IMR-90 (cell line): ENCODE measurements at regions not wholly inside any gene's neighbourhood (a gene's known extent, or its start where the extent isn't known, plus 50 kb on each side); places are given as distances from the start of the nearest gene placed in this dataset.

Experiments
- ATAC-seq: fragments of 200-7000 bp; cut with Tn5 transposase; 2 replicates; pipeline ENCODE4 v1.9.1; 2020; ENCODE audit warnings: low read depth, mild to moderate bottlenecking, moderate library complexity
- BruUV-seq: library from RNA; stranded (reverse); fragments of 400-500 nt; replicated peaks from 2 replicates; lab custom pipeline; 2021; lab: Mats Ljungman, UMichigan
- CTCF ChIA-PET: fragments of 300-600 bp; formaldehyde crosslinking; extraction: SDS; loops from one replicate; lab custom pipeline; 2021; ENCODE audit warnings: antibody characterized with exemption; lab: Yijun Ruan, JAX
- POLR2A ChIA-PET: fragments of 300-600 bp; sonication (Branson Sonifier 250); formaldehyde crosslinking; loops from one replicate; lab custom pipeline; 2022; ENCODE audit warnings: antibody characterized with exemption; ENCODE audit not compliant: unreplicated experiment; lab: Charles Lee
- DNase-seq: peaks from one replicate; pipeline ENCODE4 v3.0.0; 2013
- H2AFZ ChIP-seq: replicated peaks from 2 replicates; pipeline ENCODE3; 2013; ENCODE audit warnings: low read length, mild to moderate bottlenecking; ENCODE audit not compliant: poor library complexity
- H2AK5ac ChIP-seq: 2 replicates; pipeline ENCODE4 v1.6.1; 2013; ENCODE audit warnings: low read depth, low read length, inconsistent platforms
- H2AK9ac ChIP-seq: replicated peaks from 2 replicates; pipeline ENCODE3; 2013; ENCODE audit warnings: mild to moderate bottlenecking, low read depth, low read length, moderate library complexity; ENCODE audit not compliant: poor library complexity
- H2BK120ac ChIP-seq: 2 replicates; pipeline ENCODE4 v1.6.1; 2013; ENCODE audit warnings: low read depth, low read length, inconsistent platforms
- H2BK15ac ChIP-seq: 3 replicates; pipeline ENCODE4 v1.6.1; 2013; ENCODE audit warnings: low read depth, low read length, inconsistent platforms
- H2BK20ac ChIP-seq: 2 replicates; pipeline ENCODE4 v1.6.1; 2013; ENCODE audit warnings: low read depth, mild to moderate bottlenecking, inconsistent platforms, low read length, moderate library complexity
- H2BK5ac ChIP-seq: 2 replicates; pipeline ENCODE4 v1.6.1; 2013; ENCODE audit warnings: mild to moderate bottlenecking, low read depth, low read length, inconsistent platforms; ENCODE audit not compliant: poor library complexity, severe bottlenecking
- H3K14ac ChIP-seq: replicated peaks from 2 replicates; pipeline ENCODE4 v1.6.1; 2013; ENCODE audit warnings: low read depth, low read length, inconsistent platforms
- H3K18ac ChIP-seq: 2 replicates; pipeline ENCODE4 v1.6.1; 2013; ENCODE audit warnings: low read depth, low read length, control low read depth
- H3K23ac ChIP-seq: 2 replicates; pipeline ENCODE4 v1.6.1; 2013; ENCODE audit warnings: low read depth, low read length, inconsistent platforms
- H3K27ac ChIP-seq: 2 replicates; pipeline ENCODE4 v1.5.1; 2013; ENCODE audit warnings: mild to moderate bottlenecking, control low read depth, low read length; ENCODE audit not compliant: insufficient read depth
- H3K27me3 ChIP-seq: 2 replicates; pipeline ENCODE4 v1.6.1; 2013; ENCODE audit warnings: low read length; ENCODE audit not compliant: control insufficient read depth, insufficient read depth
- H3K36me3 ChIP-seq: 2 replicates; pipeline ENCODE4 v1.6.1; 2013; ENCODE audit warnings: low read length, mixed read lengths; ENCODE audit not compliant: control insufficient read depth, insufficient read depth
- H3K4ac ChIP-seq: 2 replicates; pipeline ENCODE4 v1.6.1; 2013; ENCODE audit warnings: low read depth, low read length, inconsistent platforms
- H3K4me1 ChIP-seq: 2 replicates; pipeline ENCODE4 v1.6.1; 2013; ENCODE audit warnings: low read length, mixed read lengths; ENCODE audit not compliant: control insufficient read depth, insufficient read depth
- H3K4me2 ChIP-seq: 2 replicates; pipeline ENCODE4 v1.6.1; 2013; ENCODE audit warnings: low read depth, mild to moderate bottlenecking, control low read depth, low read length, moderate library complexity
- H3K4me3 ChIP-seq: 2 replicates; pipeline ENCODE4 v1.5.1; 2013; ENCODE audit warnings: low read depth, mild to moderate bottlenecking, control low read depth, low read length, moderate library complexity; ENCODE audit not compliant: insufficient read depth
- H3K56ac ChIP-seq: 2 replicates; pipeline ENCODE4 v1.6.1; 2013; ENCODE audit warnings: low read length, inconsistent platforms; ENCODE audit not compliant: insufficient read depth; ENCODE audit errors: extremely low read depth
- H3K79me1 ChIP-seq, 2 experiments: 2 replicates each; pipeline ENCODE4 v1.6.1; 2013; ENCODE audit warnings: low read length in 2 of 2, inconsistent platforms in 1 of 2, low read depth in 1 of 2
- H3K9ac ChIP-seq: 2 replicates; pipeline ENCODE4 v1.6.1; 2013; ENCODE audit warnings: low read depth, low read length, control low read depth
- H3K9me1 ChIP-seq: 2 replicates; pipeline ENCODE4 v1.6.1; 2013; ENCODE audit warnings: low read length, inconsistent platforms; ENCODE audit not compliant: insufficient read depth
- H3K9me3 ChIP-seq: 2 replicates; pipeline ENCODE4 v1.6.1; 2013; ENCODE audit warnings: low read length; ENCODE audit not compliant: control insufficient read depth, insufficient read depth
- H4K20me1 ChIP-seq: 2 replicates; pipeline ENCODE4 v1.6.1; 2013; ENCODE audit warnings: low read length, inconsistent platforms; ENCODE audit not compliant: insufficient read depth
- H4K5ac ChIP-seq: 2 replicates; pipeline ENCODE4 v1.6.1; 2013; ENCODE audit warnings: mild to moderate bottlenecking, low read depth, low read length, control low read depth
- H4K8ac ChIP-seq, 2 experiments: 2 replicates each; pipeline ENCODE4 v1.6.1; 2013; ENCODE audit warnings: low read depth in 2 of 2, low read length in 2 of 2, control low read depth in 1 of 2, inconsistent platforms in 1 of 2
- H4K91ac ChIP-seq: 2 replicates; pipeline ENCODE4 v1.6.1; 2013; ENCODE audit warnings: low read depth, low read length, inconsistent platforms; ENCODE audit not compliant: insufficient read depth
- CEBPB ChIP-seq: IDR thresholded peaks from 2 replicates; pipeline ENCODE4 v1.6.1; 2012; ENCODE audit warnings: low read depth, low read length, improper control_type of control experiment
- MAFK ChIP-seq: IDR thresholded peaks from 2 replicates; pipeline ENCODE4 v1.6.1; 2012; ENCODE audit warnings: low read depth, low read length, improper control_type of control experiment
- NFE2L2 ChIP-seq: fragments of 150-350 bp; IDR thresholded peaks from 2 replicates; pipeline ENCODE4 v1.6.1; 2016; ENCODE audit warnings: low read depth, mild to moderate bottlenecking, low read length
- RAD21 ChIP-seq: IDR thresholded peaks from 2 replicates; pipeline ENCODE4 v1.6.1; 2012; ENCODE audit warnings: low read length, improper control_type of control experiment
- RCOR1 ChIP-seq: IDR thresholded peaks from 2 replicates; pipeline ENCODE4 v1.6.1; 2012; ENCODE audit warnings: mild to moderate bottlenecking, low read length, improper control_type of control experiment; ENCODE audit not compliant: insufficient replicate concordance
- SMC3 ChIP-seq: fragments of 150-350 bp; IDR thresholded peaks from 2 replicates; pipeline ENCODE4 v1.6.1; 2016; ENCODE audit warnings: low read depth, mild to moderate bottlenecking, antibody characterized with exemption, low read length, moderate library complexity
- WGBS, 2 experiments: methylation state at CpG; one replicate each; pipeline versions ENCODE4 v1.1.5 to v1.1.7; 2013; ENCODE audit warnings: missing lambda C conversion rate in 2 of 2; ENCODE audit not compliant: insufficient read length in 1 of 2; ENCODE audit errors: extremely low coverage in 2 of 2; 5-methylcytosine and 5-hydroxymethylcytosine counted together
- dilution Hi-C: fragments of 300-500 bp; cut with HindIII; formaldehyde crosslinking; loops from one replicate; pipeline ENCODE4 v1.14.3; 2018; ENCODE audit warnings: low sequenced_read_pairs; ENCODE audit not compliant: unreplicated experiment
- in situ Hi-C: fragments of 300-500 bp; cut with MboI; formaldehyde crosslinking; loops from 3 replicates; pipeline ENCODE4 v1.14.3; 2019; ENCODE audit warnings: low sequenced_read_pairs, inconsistent platforms, mixed read lengths
- intact Hi-C: fragments of 100-400 bp; cut with micrococcal nuclease; formaldehyde crosslinking; loops from 2 replicates; pipeline ENCODE4 v1.10.0; 2022
- TF ChIP-seq, protein P1 (sequence below): fragments of 150-350 bp; IDR thresholded peaks from 2 replicates; pipeline ENCODE4 v1.6.1; 2017; ENCODE audit warnings: mild to moderate bottlenecking, antibody characterized with exemption, low read length, low read depth
- TF ChIP-seq, protein P2 (sequence below): fragments of 150-350 bp; IDR thresholded peaks from 2 replicates; pipeline ENCODE4 v1.6.1; 2016; ENCODE audit warnings: low read depth, mild to moderate bottlenecking, low read length, moderate library complexity, borderline replicate concordance

DNA sequence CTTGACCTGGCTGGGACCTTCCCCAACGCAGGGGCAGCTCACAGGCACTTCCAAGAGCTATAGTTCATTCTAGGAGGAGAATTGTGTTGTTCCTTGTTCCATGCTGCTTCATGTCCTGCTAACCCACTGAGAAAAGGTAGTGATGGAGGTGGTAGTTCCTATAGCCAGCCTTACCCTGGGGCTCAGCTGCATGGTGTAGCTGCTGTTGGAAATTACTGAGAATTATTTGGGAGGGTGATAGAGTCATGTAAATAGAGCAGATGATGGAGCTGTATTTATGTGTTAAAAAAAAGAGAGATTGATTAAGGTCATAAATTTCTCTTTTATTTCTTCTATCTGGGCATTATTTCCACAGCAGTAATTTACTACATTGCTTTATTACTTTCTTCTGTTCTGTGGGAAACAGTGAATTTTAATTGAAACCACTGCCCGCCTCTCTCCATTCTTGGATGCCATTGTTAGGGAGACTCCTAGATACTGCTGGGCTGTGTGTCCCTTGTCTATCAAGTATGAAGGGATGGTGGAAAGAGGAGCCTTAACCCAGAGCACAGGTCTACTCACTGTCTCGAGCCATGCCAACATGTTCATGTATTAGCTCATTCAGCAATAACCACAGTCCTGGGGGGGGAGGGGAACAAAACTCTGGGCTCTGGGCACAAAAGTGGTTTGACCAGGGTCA lies 309.2 kb downstream of the FAT3 start:
- no TSS peak for BruUV-seq
- Histone ChIP-seq H3K4me2 (no peak overlapping the region), H2AK9ac (no peak overlapping the region), H4K91ac (no peak overlapping the region), H4K5ac (no peak overlapping the region), H3K18ac (no peak overlapping the region), H3K56ac (no peak overlapping the region), H3K36me3 (no peaks in the 10 kb centered on the region), H3K4me3 (no peak overlapping the region), H3K9me3 (no peaks in the 10 kb centered on the region), H3K27me3 (no peaks in the 10 kb centered on the region), H3K9ac (no peak overlapping the region), H4K20me1 (no peaks in the 10 kb centered on the region), H3K14ac (no peak overlapping the region), H2BK15ac (no peak overlapping the region), H3K4me1 (no peaks in the 10 kb centered on the region), H2AFZ (no peak overlapping the region), H3K79me1 (no peaks in the 10 kb centered on the region), H2AK5ac (no peak overlapping the region), H3K27ac (no peak overlapping the region), H2BK20ac (no peak overlapping the region), H3K9me1 (no peaks in the 10 kb centered on the region), H4K8ac (no peak overlapping the region), H3K23ac (no peak overlapping the region), H2BK5ac (no peak overlapping the region), H3K4ac (no peak overlapping the region), H2BK120ac (no peak overlapping the region)
- ATAC-seq (no peak), DNase-seq (no peak)
- no peak for TF ChIP-seq CEBPB
- no peak for TF ChIP-seq SMC3
- TF ChIP-seq, protein P1, sequence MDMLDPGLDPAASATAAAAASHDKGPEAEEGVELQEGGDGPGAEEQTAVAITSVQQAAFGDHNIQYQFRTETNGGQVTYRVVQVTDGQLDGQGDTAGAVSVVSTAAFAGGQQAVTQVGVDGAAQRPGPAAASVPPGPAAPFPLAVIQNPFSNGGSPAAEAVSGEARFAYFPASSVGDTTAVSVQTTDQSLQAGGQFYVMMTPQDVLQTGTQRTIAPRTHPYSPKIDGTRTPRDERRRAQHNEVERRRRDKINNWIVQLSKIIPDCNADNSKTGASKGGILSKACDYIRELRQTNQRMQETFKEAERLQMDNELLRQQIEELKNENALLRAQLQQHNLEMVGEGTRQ: no peak
- TF ChIP-seq RAD21: no peak
- no peak for TF ChIP-seq NFE2L2
- no peak for TF ChIP-seq RCOR1
- TF ChIP-seq MAFK: no peak
- TF ChIP-seq, protein P2, sequence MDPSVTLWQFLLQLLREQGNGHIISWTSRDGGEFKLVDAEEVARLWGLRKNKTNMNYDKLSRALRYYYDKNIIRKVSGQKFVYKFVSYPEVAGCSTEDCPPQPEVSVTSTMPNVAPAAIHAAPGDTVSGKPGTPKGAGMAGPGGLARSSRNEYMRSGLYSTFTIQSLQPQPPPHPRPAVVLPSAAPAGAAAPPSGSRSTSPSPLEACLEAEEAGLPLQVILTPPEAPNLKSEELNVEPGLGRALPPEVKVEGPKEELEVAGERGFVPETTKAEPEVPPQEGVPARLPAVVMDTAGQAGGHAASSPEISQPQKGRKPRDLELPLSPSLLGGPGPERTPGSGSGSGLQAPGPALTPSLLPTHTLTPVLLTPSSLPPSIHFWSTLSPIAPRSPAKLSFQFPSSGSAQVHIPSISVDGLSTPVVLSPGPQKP: no peak
- CTCF ChIA-PET: no interaction called here
- POLR2A ChIA-PET: no interaction called here
- in situ Hi-C loops: loop anchor here (25.0 kb wide), 1 partner anchor 321 kb away; the partner anchor contains the start of gene FAT3
- dilution Hi-C loops: no loop called here
- no CpG with 5 or more reads among the region's 3 CpGs for WGBS, 2 experiments
- intact Hi-C loops: no loop called here
